ENCODE measurements at regions not wholly inside any gene's neighbourhood (a gene's known extent, or its start where the extent isn't known, plus 50 kb on each side); places are given as distances from the start of the nearest gene placed in this dataset.

- H3K27ac ChIP-seq = no peak overlapping the region
- no peak for DNase-seq
- no peak for TF ChIP-seq CTCF (IDR thresholded peaks at IDR 0.05; ENCODE audit: low read depth, low read length)
- no peaks in the 10 kb centered on the region for H3K27me3 ChIP-seq (ENCODE audit: insufficient read depth, low read depth, severe bottlenecking)
- no peaks in the 10 kb centered on the region for H3K9me3 ChIP-seq (ENCODE audit: severe bottlenecking)
- H3K4me3 ChIP-seq (ENCODE audit: low read depth, low read length) = no peak overlapping the region
- H3K36me3 ChIP-seq = no peaks in the 10 kb centered on the region
Observed at GRCh38 chr2:59177748-59178147, 936.6 kb upstream of the FANCL start.

DNA sequence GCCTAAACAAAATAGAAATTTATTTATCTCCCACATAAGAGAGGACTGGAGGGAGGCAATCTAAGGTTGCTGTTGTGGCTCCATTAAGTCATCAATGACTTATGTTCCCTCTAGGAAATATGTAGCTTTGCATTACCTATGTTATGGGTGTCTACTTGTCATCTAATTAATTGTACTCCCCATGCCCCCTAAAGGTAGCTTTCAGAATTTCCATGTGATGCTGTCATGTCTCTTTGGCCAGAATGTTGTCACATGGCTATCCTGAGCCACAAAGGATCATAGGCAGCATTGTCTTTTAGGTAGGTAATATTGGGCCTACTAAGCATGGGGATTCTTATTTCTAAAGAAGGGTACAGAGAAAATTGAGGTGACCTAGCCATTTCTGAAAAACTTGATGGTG, 935.6 kb upstream of the FANCL start:
- no peak for TF ChIP-seq CTCF (IDR thresholded peaks at IDR 0.05; ENCODE audit: low read depth, low read length)
- Histone ChIP-seq H3K36me3 (no peaks in the 10 kb centered on the region), H3K4me3 (ENCODE audit: low read depth, low read length) (no peak overlapping the region), H3K27ac (no peak overlapping the region), H3K9me3 (ENCODE audit: severe bottlenecking) (no peaks in the 10 kb centered on the region), H3K27me3 (ENCODE audit: insufficient read depth, low read depth, severe bottlenecking) (no peaks in the 10 kb centered on the region)
- DNase-seq = no peak

DNA sequence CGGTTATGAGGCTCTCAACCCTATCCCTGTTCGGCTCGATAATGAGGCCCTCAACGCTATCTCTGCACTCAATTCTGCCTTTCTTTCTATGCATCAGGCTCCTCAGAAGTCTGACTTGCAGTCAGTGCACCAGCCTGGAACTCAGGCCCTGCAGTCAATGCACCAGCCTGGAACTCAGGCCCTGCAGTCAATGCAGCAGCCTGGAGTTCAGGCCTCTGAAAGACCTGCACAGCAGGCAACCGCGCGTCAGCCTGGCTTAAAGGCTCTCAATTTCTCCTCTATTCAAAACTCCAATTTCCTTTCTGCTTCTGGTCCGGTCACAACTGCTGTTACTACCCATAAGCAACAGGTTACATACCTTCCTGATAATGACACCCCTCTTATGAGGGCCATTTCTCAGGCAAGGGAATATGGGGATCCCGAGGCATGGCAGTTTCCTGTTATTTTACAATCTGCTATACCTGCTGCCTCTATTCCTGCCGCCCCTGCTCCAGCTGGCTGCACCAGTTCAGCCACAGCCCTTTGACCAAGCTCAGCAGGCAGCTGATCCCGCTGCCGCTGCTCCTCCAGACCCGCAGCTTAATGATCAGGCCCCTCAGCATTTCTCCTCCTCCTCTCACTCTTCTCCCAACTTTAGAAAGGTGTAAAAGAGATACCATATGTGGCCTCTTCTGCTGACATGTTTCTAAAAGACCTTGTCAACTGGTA, 933.6 kb upstream of the FANCL start:
- no peak for DNase-seq
- H3K27ac ChIP-seq = no peak overlapping the region
- H3K36me3 ChIP-seq = no peaks in the 10 kb centered on the region
- no peak for TF ChIP-seq CTCF (IDR thresholded peaks at IDR 0.05; ENCODE audit: low read depth, low read length)
- H3K9me3 ChIP-seq (ENCODE audit: severe bottlenecking) = no peaks in the 10 kb centered on the region
- no peak overlapping the region for H3K4me3 ChIP-seq (ENCODE audit: low read depth, low read length)
- H3K27me3 ChIP-seq (ENCODE audit: insufficient read depth, low read depth, severe bottlenecking) = no peaks in the 10 kb centered on the region

- TF ChIP-seq CTCF (IDR thresholded peaks at IDR 0.05; ENCODE audit: low read depth, low read length) = no peak
- Histone ChIP-seq H3K27me3 (ENCODE audit: insufficient read depth, low read depth, severe bottlenecking) (no peaks in the 10 kb centered on the region), H3K27ac (no peak overlapping the region), H3K9me3 (ENCODE audit: severe bottlenecking) (no peaks in the 10 kb centered on the region), H3K4me3 (ENCODE audit: low read depth, low read length) (no peak overlapping the region), H3K36me3 (no peaks in the 10 kb centered on the region)
- DNase-seq = no peak
Observed at GRCh38 chr2:59173325-59173724, 932.2 kb upstream of the FANCL start.

DNA sequence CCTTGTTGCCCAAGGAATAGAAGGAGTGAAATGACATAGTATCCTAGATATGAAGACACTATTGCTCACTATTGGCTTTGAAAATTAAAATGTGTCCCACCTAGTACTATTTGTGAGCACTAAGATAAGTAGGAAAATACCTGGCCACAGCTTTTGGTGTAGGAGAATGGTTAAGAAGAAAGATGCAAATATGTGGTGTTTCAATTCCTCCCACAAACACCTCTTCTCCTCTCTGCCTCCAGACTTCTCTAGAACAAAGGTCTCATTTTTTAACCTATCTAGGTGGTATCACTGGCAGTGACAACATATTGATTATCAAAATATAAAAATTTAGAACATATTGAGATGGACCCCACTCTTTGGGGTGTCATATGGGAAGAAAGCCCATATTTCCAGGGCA, 929.9 kb upstream of the FANCL start:
- Histone ChIP-seq H3K9me3 (ENCODE audit: severe bottlenecking) (no peaks in the 10 kb centered on the region), H3K36me3 (no peaks in the 10 kb centered on the region), H3K4me3 (ENCODE audit: low read depth, low read length) (no peak overlapping the region), H3K27me3 (ENCODE audit: insufficient read depth, low read depth, severe bottlenecking) (no peaks in the 10 kb centered on the region), H3K27ac (no peak overlapping the region)
- TF ChIP-seq CTCF (IDR thresholded peaks at IDR 0.05; ENCODE audit: low read depth, low read length) = no peak
- no peak for DNase-seq

- Histone ChIP-seq H3K9me3 (ENCODE audit: severe bottlenecking) (no peaks in the 10 kb centered on the region), H3K27me3 (ENCODE audit: insufficient read depth, low read depth, severe bottlenecking) (no peaks in the 10 kb centered on the region), H3K4me3 (ENCODE audit: low read depth, low read length) (no peak overlapping the region), H3K36me3 (no peaks in the 10 kb centered on the region), H3K27ac (no peak overlapping the region)
- TF ChIP-seq CTCF (IDR thresholded peaks at IDR 0.05; ENCODE audit: low read depth, low read length) = no peak
- no peak for DNase-seq
Observed at GRCh38 chr2:59168766-59169165, 927.6 kb upstream of the FANCL start.

Measured in WERI-Rb-1 (cell line).